RKO (cell line): ENCODE measurements at regions not wholly inside any gene's neighbourhood (a gene's known extent, or its start where the extent isn't known, plus 50 kb on each side); places are given as distances from the start of the nearest gene placed in this dataset.
"Not testable (repeated sequence)": the region's sequence is repeated elsewhere in the genome, so short reads cannot be mapped to it uniquely, and the experiment has no call there.

Source experiments
- DNase-seq: peaks from one replicate; pipeline ENCODE4 v3.0.0-alpha.2; 2016; ENCODE audit warnings: low spot score

GRCh38 chr5:56658972-56659371, 156.4 kb upstream of the MAP3K1 start:
- DNase-seq: no peak

GRCh38 chr5:56656846-56657726, 158.3 kb upstream of the MAP3K1 start:
- peak; percentile 8 for DNase-seq

- DNase-seq: no peak
These were observed 163.5 kb upstream of the MAP3K1 start for GRCh38 chr5:56651893-56652292.

- no peak for DNase-seq
These were observed 165.0 kb upstream of the MAP3K1 start for GRCh38 chr5:56650386-56650785.

GRCh38 chr5:56649569-56649968, 165.8 kb upstream of the MAP3K1 start:
- DNase-seq: no peak

DNA sequence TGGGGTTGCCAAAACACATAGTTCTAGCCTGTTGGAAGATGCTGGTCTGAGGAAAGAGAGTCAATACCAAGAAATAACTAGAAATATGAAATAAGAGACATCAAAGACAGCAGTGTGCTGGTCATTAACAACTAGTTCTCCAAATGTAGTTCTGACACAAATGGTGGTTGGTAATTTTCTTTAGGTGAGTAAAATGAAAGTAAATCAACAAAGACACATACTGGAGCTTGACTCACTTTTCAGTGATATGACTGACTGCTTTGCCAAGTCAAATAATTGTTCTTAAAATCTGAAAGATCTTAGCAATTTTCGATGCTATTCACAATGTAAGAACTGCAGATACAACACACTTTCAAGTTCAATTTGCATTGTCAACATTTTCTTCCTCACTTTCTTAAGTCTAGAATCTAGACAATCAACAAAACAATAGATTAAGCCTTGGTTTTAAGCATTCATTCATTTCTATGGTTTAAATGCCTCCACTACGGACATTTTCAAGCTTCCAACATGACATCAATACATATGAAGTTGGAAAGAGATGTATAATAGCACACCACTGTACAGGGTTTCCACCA, 166.8 kb upstream of the MAP3K1 start:
- DNase-seq: no peak

DNA sequence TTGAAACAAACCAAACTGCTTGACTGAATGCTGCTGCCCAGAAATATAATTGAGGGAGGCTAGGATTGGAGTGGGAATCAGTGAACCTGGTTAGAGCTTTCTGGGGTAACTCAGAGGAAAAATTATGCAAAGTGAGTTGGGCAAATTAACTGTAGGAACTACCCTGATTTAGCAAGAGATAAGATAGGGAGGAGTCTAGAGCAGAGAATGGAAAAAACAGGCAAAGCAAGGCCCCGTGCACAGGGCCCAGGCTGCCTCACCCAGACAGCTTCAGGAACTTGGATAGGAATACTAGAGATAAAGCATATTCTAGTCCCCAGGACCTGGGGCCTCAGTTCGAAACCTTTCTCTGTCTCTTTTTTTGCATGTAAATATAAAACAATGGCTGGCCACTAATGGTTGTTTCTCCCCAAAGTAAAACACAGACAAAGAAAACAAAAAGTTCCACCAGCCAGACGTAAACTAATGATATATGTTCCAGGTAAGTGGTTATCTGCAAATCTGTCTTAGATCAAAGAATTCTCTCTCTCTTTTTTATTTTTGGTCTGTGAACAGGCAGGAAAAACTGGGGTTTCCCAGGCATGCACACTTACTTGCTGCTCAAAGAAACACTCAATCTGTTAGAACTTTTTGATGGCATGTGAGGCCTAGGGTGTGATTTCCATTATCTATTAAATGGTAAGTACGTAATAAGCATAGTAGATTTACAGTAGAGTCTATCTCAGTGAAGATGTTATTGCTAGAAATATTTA, 168.1 kb upstream of the MAP3K1 start:
- no peak for DNase-seq

DNA sequence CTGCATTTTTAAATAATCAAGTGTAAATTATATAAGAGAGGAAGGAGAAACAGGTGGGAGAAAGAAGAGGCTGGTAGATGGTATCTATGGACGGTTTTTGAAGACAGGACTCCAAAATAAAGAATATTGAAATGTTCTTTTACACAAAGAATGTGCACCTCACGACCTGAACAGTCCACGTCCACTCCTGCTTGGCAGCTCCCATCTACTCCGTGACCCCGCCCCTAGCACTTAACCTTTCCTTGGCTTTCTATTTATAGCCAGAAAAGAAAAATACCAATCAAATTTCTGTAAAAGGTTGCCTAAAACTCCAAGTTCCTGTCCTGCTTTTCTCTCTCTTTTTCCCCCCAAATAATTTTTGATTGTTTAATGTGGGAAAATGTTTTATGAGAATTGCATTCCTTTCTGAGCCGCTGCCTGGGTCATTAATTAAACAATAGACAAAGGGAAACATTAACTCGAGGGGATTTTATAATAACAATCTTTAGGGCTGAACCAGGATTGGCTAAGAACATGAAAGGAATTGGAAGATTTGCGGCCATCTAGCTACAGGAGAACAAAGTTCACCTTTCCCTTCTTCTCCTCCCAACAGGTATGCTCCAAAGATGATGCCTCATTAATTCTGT, 173.6 kb upstream of the MAP3K1 start:
- DNase-seq: no peak

DNA sequence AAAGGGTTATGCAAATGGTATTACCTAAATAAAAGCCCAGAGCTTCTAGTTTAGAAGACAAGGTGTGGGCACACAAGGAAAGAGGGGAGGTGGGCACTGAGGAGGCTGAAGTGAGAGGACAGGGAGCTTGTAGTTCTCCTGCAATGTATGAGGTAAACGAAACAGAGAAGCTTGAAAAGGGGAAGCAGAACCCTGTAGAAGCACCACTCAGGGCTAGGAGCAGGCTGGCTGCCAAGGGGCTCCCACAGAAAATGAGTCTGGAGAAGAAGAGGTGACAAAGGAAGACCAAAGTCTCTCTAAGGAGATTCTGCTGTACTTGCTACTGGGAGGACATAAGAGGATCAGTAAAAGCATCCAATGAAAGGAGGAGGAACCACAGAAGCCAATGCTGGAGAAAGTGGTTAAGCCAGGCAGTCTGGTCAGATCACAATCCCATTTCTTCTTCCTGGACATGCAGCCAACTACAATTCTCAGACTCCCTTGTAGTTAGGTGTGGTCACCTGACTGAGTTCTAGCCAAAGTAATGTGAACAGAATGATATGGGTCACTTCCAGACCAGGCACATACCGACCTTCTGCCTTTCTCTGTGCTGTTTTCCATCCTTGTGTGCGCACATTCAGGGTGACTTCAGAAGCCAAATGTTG, 174.5 kb upstream of the MAP3K1 start:
- DNase-seq: no peak

GRCh38 chr5:56639476-56639875, 175.9 kb upstream of the MAP3K1 start:
- DNase-seq: no peak

DNA sequence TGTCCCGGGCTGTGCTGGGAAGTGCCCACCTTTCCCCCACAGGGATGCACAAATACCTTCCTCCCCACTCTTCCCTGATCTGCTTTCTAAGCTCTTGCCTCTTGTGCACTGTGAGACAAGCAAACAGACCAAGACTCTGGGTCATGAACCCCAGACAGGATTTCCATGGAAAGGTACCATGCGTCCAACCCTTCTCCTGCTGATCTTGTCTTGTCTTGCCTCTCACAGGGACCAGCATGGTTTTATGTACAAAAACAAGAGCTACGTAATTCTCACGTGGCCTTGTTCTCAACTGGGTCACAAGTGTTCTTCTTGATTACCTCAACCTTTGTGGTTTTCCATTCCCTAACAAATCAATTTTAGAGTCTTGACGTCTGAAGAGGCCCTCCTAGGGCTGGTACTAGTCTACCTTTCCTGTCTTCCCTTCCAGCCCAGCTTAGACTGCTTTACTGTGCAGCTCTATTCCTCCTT, 176.5 kb upstream of the MAP3K1 start:
- no peak for DNase-seq

DNA sequence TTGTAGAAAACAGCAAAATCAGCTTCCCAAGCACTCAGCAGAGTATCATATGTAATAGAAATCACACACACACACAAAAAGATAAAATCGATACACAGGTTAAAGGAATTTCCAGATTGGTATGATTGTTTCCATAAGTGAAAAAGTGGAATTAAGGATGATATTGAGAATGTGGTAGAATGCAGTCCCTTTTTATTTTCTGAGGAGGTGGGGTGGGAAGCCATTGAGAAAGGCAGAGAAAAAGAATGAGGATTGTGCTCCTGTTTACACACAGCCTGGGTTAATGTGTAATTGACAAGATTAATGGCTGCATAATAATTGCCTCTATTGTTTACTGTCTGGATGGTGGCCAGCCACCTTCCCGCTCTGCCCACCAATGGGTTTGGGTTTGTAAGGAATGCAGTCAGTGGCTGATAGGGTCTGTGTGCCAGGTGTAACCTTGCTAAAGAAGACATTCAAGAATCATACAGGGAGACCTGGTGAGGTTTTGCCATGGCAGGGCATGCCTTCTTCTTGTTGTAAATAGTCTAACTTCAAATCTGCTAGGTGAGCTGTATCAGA, 177.2 kb upstream of the MAP3K1 start:
- no peak for DNase-seq

DNA sequence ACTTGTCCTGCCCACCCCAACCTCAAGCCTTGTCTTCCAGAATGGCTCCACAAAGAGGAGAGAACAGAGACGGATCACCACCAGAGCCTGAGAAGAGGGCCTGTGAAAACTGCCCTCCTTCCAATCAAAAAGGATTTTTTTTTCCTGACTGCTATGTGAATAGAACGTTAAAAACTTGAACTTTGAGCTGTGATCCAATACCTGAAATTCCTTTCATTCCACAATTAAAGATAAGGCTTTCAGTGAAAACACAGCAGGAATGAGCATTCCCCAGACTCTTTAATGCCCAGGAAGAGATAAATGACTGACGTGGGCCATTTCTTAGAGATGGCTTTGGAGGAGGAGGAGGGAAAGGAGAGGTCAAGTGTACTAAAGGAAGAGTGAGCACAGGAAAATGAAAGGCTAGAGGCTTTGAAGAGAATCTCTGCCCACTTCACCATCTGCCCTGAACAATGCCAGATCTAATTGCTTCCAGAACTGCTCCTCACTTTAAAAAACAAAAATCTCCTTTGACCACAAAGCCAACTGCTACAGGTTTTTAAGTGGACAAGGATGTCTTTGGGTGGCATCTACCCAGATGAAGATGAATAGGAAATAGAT, 177.9 kb upstream of the MAP3K1 start:
- DNase-seq: no peak

- DNase-seq: no peak
These were observed 181.4 kb upstream of the MAP3K1 start for GRCh38 chr5:56633950-56634349.

- DNase-seq: no peak
These were observed 182.4 kb upstream of the MAP3K1 start for GRCh38 chr5:56632939-56633338.

- no peak for DNase-seq
These were observed 183.2 kb upstream of the MAP3K1 start for GRCh38 chr5:56632199-56632598.

DNA sequence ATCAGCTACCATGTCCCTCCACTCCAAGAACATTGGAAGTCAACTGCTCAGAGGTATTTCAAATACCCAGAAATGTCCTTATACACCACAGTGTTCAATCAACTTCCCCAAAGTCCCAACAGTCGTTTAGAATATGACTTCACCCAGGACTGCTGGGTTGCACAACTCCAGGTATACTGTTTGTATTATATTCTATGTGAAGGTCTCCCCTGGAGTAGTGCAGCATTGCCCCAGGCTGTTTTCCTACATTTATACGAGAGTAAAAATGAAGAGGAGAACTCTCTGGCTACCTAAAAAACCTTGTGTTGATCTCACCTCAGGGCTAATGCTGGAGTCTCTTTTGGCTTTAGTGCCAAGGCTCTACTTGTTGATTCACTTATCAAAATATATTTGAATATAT, 183.6 kb upstream of the MAP3K1 start:
- DNase-seq: no peak

GRCh38 chr5:56628616-56629015, 186.7 kb upstream of the MAP3K1 start:
- not testable (repeated sequence) for DNase-seq

GRCh38 chr5:56625541-56625940, 189.8 kb upstream of the MAP3K1 start:
- no peak for DNase-seq

GRCh38 chr5:56624751-56625150, 190.6 kb upstream of the MAP3K1 start:
- DNase-seq: no peak

DNA sequence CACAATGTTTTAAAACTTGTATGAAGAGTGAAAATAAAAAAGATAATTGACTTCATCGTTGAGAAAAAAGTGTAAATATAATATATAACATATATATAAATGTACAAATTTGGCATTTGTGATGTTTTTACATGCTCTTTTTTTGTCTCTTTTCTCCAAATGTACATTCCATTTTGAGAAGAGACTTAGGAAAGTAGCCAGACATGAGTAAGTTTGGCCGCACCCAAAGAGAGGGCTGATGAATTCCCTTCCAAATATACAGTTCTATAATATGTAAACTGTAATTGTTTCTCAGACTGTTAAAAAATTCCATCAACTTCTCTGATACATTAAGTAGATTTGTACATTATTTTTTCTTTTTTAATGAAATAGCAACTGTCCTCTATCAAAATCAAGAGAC, 193.2 kb upstream of the MAP3K1 start:
- DNase-seq: no peak
